ENCODE measurements at regions not wholly inside any gene's neighbourhood (a gene's known extent, or its start where the extent isn't known, plus 50 kb on each side); places are given as distances from the start of the nearest gene placed in this dataset.

- Histone ChIP-seq H2AFZ (ENCODE audit: low read length) (no peak overlapping the region), H3K9ac (ENCODE audit: low read length) (no peak overlapping the region), H3F3A (ENCODE audit: insufficient read depth, low read length) (no peaks in the 10 kb centered on the region), H3K36me3 (ENCODE audit: insufficient read depth, low read length) (no peaks in the 10 kb centered on the region), H3K9me2 (ENCODE audit: low read depth, low read length) (no peaks in the 10 kb centered on the region), H3K79me2 (ENCODE audit: insufficient read depth, low read length) (no peaks in the 10 kb centered on the region), H4K20me1 (ENCODE audit: insufficient read depth, low read length) (no peaks in the 10 kb centered on the region), H3K27me3 (ENCODE audit: insufficient read depth, low read length) (peaks cover 4% of the 10 kb centered on the region; the same call in 1 of the 2 replicates), H3K9me3 (ENCODE audit: low read length) (no peaks in the 10 kb centered on the region), H3K27ac (ENCODE audit: low read depth, low read length, poor library complexity, severe bottlenecking) (no peak overlapping the region), H3K4me2 (ENCODE audit: low read length) (no peak overlapping the region), H3K4me3 (ENCODE audit: low read depth, low read length, poor library complexity, severe bottlenecking) (no peak overlapping the region), H3K4me1 (ENCODE audit: insufficient read depth, low read length, severe bottlenecking) (no peaks in the 10 kb centered on the region)
- TF ChIP-seq, protein P1, sequence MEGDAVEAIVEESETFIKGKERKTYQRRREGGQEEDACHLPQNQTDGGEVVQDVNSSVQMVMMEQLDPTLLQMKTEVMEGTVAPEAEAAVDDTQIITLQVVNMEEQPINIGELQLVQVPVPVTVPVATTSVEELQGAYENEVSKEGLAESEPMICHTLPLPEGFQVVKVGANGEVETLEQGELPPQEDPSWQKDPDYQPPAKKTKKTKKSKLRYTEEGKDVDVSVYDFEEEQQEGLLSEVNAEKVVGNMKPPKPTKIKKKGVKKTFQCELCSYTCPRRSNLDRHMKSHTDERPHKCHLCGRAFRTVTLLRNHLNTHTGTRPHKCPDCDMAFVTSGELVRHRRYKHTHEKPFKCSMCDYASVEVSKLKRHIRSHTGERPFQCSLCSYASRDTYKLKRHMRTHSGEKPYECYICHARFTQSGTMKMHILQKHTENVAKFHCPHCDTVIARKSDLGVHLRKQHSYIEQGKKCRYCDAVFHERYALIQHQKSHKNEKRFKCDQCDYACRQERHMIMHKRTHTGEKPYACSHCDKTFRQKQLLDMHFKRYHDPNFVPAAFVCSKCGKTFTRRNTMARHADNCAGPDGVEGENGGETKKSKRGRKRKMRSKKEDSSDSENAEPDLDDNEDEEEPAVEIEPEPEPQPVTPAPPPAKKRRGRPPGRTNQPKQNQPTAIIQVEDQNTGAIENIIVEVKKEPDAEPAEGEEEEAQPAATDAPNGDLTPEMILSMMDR (IDR thresholded peaks at IDR 0.05; ENCODE audit: low read length): no peak
- TF ChIP-seq EZH2 (IDR thresholded peaks at IDR 0.05; ENCODE audit: borderline replicate concordance, low read length): no peak
Observed at GRCh38 chr11:45093761-45094455, 52.5 kb upstream of the PRDM11 start.

- Histone ChIP-seq H3F3A (ENCODE audit: insufficient read depth, low read length) (no peaks in the 10 kb centered on the region), H2AFZ (ENCODE audit: low read length) (no peak overlapping the region), H3K9ac (ENCODE audit: low read length) (no peak overlapping the region), H3K79me2 (ENCODE audit: insufficient read depth, low read length) (no peaks in the 10 kb centered on the region), H3K27ac (ENCODE audit: low read depth, low read length, poor library complexity, severe bottlenecking) (no peak overlapping the region), H3K4me2 (ENCODE audit: low read length) (no peak overlapping the region), H3K9me2 (ENCODE audit: low read depth, low read length) (no peaks in the 10 kb centered on the region), H3K9me3 (ENCODE audit: low read length) (no peaks in the 10 kb centered on the region), H3K27me3 (ENCODE audit: insufficient read depth, low read length) (peaks cover 4% of the 10 kb centered on the region; the same call in 1 of the 2 replicates), H3K36me3 (ENCODE audit: insufficient read depth, low read length) (no peaks in the 10 kb centered on the region), H3K4me1 (ENCODE audit: insufficient read depth, low read length, severe bottlenecking) (no peaks in the 10 kb centered on the region), H3K4me3 (ENCODE audit: low read depth, low read length, poor library complexity, severe bottlenecking) (no peak overlapping the region), H4K20me1 (ENCODE audit: insufficient read depth, low read length) (no peaks in the 10 kb centered on the region)
- TF ChIP-seq, protein P1 (IDR thresholded peaks at IDR 0.05; ENCODE audit: low read length): no peak
- no peak for TF ChIP-seq EZH2 (IDR thresholded peaks at IDR 0.05; ENCODE audit: borderline replicate concordance, low read length)
Observed at GRCh38 chr11:45094958-45095690, 51.3 kb upstream of the PRDM11 start.

DNA sequence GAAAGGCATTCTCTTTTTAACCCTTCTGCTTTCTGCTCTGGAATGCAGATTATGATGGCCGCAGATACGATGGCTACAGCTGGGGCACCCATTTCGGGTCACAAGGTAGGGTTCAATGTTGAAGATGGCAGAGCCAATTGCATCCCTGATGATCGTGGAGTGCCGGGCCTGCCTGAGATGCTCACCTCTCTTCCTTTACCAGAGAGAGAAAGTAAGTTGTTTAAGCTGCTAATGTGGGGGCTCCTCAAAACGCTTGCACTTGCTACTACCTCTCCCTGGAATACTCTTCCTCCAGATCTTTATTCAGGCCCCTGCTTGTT is 50.8 kb upstream of the PRDM11 start:
- no peaks in the 10 kb centered on the region for H3K79me2 ChIP-seq (ENCODE audit: insufficient read depth, low read length)
- no peak overlapping the region for H2AFZ ChIP-seq (ENCODE audit: low read length)
- H3K27me3 ChIP-seq (ENCODE audit: insufficient read depth, low read length): peaks cover 4% of the 10 kb centered on the region; the same call in 1 of the 2 replicates
- H3K4me3 ChIP-seq (ENCODE audit: low read depth, low read length, poor library complexity, severe bottlenecking): no peak overlapping the region
- no peak overlapping the region for H3K9ac ChIP-seq (ENCODE audit: low read length)
- H3F3A ChIP-seq (ENCODE audit: insufficient read depth, low read length): no peaks in the 10 kb centered on the region
- H3K9me3 ChIP-seq (ENCODE audit: low read length): no peaks in the 10 kb centered on the region
- TF ChIP-seq EZH2 (IDR thresholded peaks at IDR 0.05; ENCODE audit: borderline replicate concordance, low read length): no peak
- TF ChIP-seq, protein P1 (IDR thresholded peaks at IDR 0.05; ENCODE audit: low read length): no peak
- H4K20me1 ChIP-seq (ENCODE audit: insufficient read depth, low read length): no peaks in the 10 kb centered on the region
- no peak overlapping the region for H3K27ac ChIP-seq (ENCODE audit: low read depth, low read length, poor library complexity, severe bottlenecking)
- no peaks in the 10 kb centered on the region for H3K9me2 ChIP-seq (ENCODE audit: low read depth, low read length)
- H3K36me3 ChIP-seq (ENCODE audit: insufficient read depth, low read length): no peaks in the 10 kb centered on the region
- H3K4me2 ChIP-seq (ENCODE audit: low read length): no peak overlapping the region
- H3K4me1 ChIP-seq (ENCODE audit: insufficient read depth, low read length, severe bottlenecking): no peaks in the 10 kb centered on the region
